SK-N-SH (cell line): ENCODE measurements at regions not wholly inside any gene's neighbourhood (a gene's known extent, or its start where the extent isn't known, plus 50 kb on each side); places are given as distances from the start of the nearest gene placed in this dataset.

Experiments used
- CTCF ChIA-PET: fragments of 300-600, 350-600 bp; formaldehyde crosslinking; extraction: SDS; loops from one replicate; lab custom pipeline; 2021; lab: Yijun Ruan, JAX
- POLR2A ChIA-PET: fragments of 350-600 bp; sonication (Branson Sonifier 250); formaldehyde crosslinking; extraction: SDS; loops from one replicate; lab custom pipeline; 2020; ENCODE audit warnings: antibody characterized with exemption, inconsistent platforms; lab: Yijun Ruan, JAX
- DNase-seq: peaks from one replicate; pipeline ENCODE4 v3.0.0; 2012
- H2AFZ ChIP-seq: fragments of 200-600 bp; sonication (generic); 2 replicates; pipeline ENCODE4 v1.8.1; 2016; ENCODE audit warnings: antibody characterized with exemption, mild to moderate bottlenecking, low read depth
- H3F3A ChIP-seq: fragments of 200-600 bp; sonication (generic); replicated peaks from 2 replicates; pipeline ENCODE3; 2016; ENCODE audit warnings: antibody characterized with exemption, mild to moderate bottlenecking; ENCODE audit not compliant: insufficient read depth
- H3K27ac ChIP-seq, 2 experiments: fragments of 200-500 bp in 1 of 2; fragments of 200-600 bp in 1 of 2; sonication (Bioruptor generic) in 1 of 2; sonication (generic), shearing (Covaris generic) in 1 of 2; 2 replicates each; pipeline versions ENCODE4 v1.5.1 to v1.6.1; 2014 to 2016; ENCODE audit warnings: low read depth in 2 of 2, inconsistent platforms in 1 of 2, low read length in 1 of 2, mild to moderate bottlenecking in 1 of 2, mixed read lengths in 1 of 2
- H3K27me3 ChIP-seq: fragments of 200-600 bp; sonication (generic), shearing (Covaris generic); 2 replicates; pipeline ENCODE4 v1.6.1; 2016; ENCODE audit warnings: mixed run types; ENCODE audit not compliant: insufficient read depth
- H3K36me3 ChIP-seq, 2 experiments: fragments of 200-500 bp in 1 of 2; fragments of 200-600 bp in 1 of 2; sonication (Bioruptor generic) in 1 of 2; sonication (generic) in 1 of 2; replicated peaks in 1 of 2; 2 replicates each; pipeline versions ENCODE3 to v1.5.1; 2014 to 2016; ENCODE audit warnings: low read length in 1 of 2, mild to moderate bottlenecking in 1 of 2; ENCODE audit not compliant: insufficient read depth in 2 of 2, control insufficient read depth in 1 of 2
- H3K4me1 ChIP-seq, 2 experiments: fragments of 200-500 bp in 1 of 2; fragments of 200-600 bp in 1 of 2; sonication (Bioruptor generic) in 1 of 2; sonication (generic), shearing (Covaris generic) in 1 of 2; 2 replicates each; pipeline versions ENCODE4 v1.5.1 to v1.6.1; 2014 to 2016; ENCODE audit warnings: low read depth in 1 of 2, low read length in 1 of 2, mixed run types in 1 of 2; ENCODE audit not compliant: insufficient read depth in 2 of 2, control insufficient read depth in 1 of 2
- H3K4me2 ChIP-seq: fragments of 200-600 bp; sonication (generic), shearing (Covaris generic); 2 replicates; pipeline ENCODE4 v1.6.1; 2017; ENCODE audit warnings: mixed run types
- H3K4me3 ChIP-seq, 2 experiments: fragments of 200-500 bp in 1 of 2; fragments of 200-600 bp in 1 of 2; sonication (Bioruptor generic) in 1 of 2; sonication (generic), shearing (Covaris generic) in 1 of 2; 2 replicates each; pipeline versions ENCODE4 v1.5.1 to v1.8.1; 2014 to 2016; ENCODE audit warnings: low read depth in 2 of 2, inconsistent platforms in 1 of 2, low read length in 1 of 2, mild to moderate bottlenecking in 1 of 2, mixed read lengths in 1 of 2, moderate library complexity in 1 of 2
- H3K79me2 ChIP-seq: fragments of 200-600 bp; sonication (generic); 2 replicates; pipeline ENCODE4 v1.8.1; 2017; ENCODE audit warnings: mild to moderate bottlenecking; ENCODE audit not compliant: insufficient read depth
- H3K9ac ChIP-seq: fragments of 200-600 bp; sonication (generic); 2 replicates; pipeline ENCODE4 v1.6.1; 2017; ENCODE audit warnings: mixed run types
- H3K9me2 ChIP-seq: fragments of 200-600 bp; sonication (generic); 2 replicates; pipeline ENCODE4 v1.6.1; 2017; ENCODE audit warnings: mixed run types
- H3K9me3 ChIP-seq: fragments of 200-600 bp; sonication (generic); 2 replicates; pipeline ENCODE4 v1.6.1; 2017; ENCODE audit warnings: mixed run types, mild to moderate bottlenecking, moderate library complexity
- H4K20me1 ChIP-seq: fragments of 200-600 bp; sonication (generic); 2 replicates; pipeline ENCODE4 v1.6.1; 2017; ENCODE audit warnings: mild to moderate bottlenecking, mixed run types; ENCODE audit not compliant: insufficient read depth
- CHD2 ChIP-seq: fragments of 150-350 bp; IDR thresholded peaks from 2 replicates; pipeline ENCODE4 v1.6.1; 2018; ENCODE audit warnings: low read length; ENCODE audit not compliant: partially characterized antibody
- ELF1 ChIP-seq: IDR thresholded peaks from 2 replicates; pipeline ENCODE4 v1.4.0; 2012
- FOSL2 ChIP-seq: IDR thresholded peaks from 2 replicates; pipeline ENCODE4 v1.4.0; 2012; ENCODE audit warnings: low read depth, mild to moderate bottlenecking, moderate library complexity, borderline replicate concordance
- FOXJ3 ChIP-seq: sonication (generic); formaldehyde crosslinking; IDR thresholded peaks from 2 replicates; pipeline ENCODE4 v1.5.1; 2020; ENCODE audit warnings: mild to moderate bottlenecking, missing genetic modification reagents
- GATA2 ChIP-seq: sonication (generic); formaldehyde crosslinking; IDR thresholded peaks from 2 replicates; pipeline ENCODE4 v1.5.0; 2020; ENCODE audit warnings: mild to moderate bottlenecking, missing genetic modification reagents
- JUND ChIP-seq: IDR thresholded peaks from 2 replicates; pipeline ENCODE4 v1.4.0; 2012
- MEF2A ChIP-seq: IDR thresholded peaks from 2 replicates; pipeline ENCODE4 v1.4.0; 2012; ENCODE audit warnings: low read depth, borderline replicate concordance
- PBX3 ChIP-seq: IDR thresholded peaks from 2 replicates; pipeline ENCODE4; 2012
- REST ChIP-seq: IDR thresholded peaks from 2 replicates; pipeline ENCODE4 v1.6.1; 2012; ENCODE audit warnings: mild to moderate bottlenecking, low read depth, low read length, moderate library complexity
- SMC3 ChIP-seq: IDR thresholded peaks from 2 replicates; pipeline ENCODE4 v1.6.1; 2012; ENCODE audit warnings: low read depth, low read length, improper control_type of control experiment
- TAF1 ChIP-seq: IDR thresholded peaks from 2 replicates; pipeline ENCODE4 v1.6.1; 2012; ENCODE audit warnings: low read depth, mild to moderate bottlenecking, low read length, moderate library complexity, borderline replicate concordance
- TCF12 ChIP-seq: IDR thresholded peaks from 2 replicates; pipeline ENCODE4 v1.4.0; 2012
- USF2 ChIP-seq: fragments of 150-350 bp; IDR thresholded peaks from 2 replicates; pipeline ENCODE4 v1.6.1; 2017; ENCODE audit warnings: antibody characterized with exemption, low read length, low read depth, borderline replicate concordance
- ZBTB33 ChIP-seq: IDR thresholded peaks from 2 replicates; pipeline ENCODE4 v1.4.0; 2012; ENCODE audit warnings: low read depth, borderline replicate concordance
- WGBS: methylation state at CpG from one replicate; pipeline ENCODE4 v1.1.6; 2017; ENCODE audit warnings: low lambda C conversion rate; 5-methylcytosine and 5-hydroxymethylcytosine counted together

GRCh38 chr15:61480295-61480694 is 251.2 kb upstream of the RORA start:
- H3F3A ChIP-seq = no peaks in the 10 kb centered on the region
- DNase-seq = no peak
- H3K36me3 ChIP-seq = no peaks in the 10 kb centered on the region
- no peak overlapping the region for H3K9ac ChIP-seq
- H3K79me2 ChIP-seq = no peaks in the 10 kb centered on the region
- H3K9me3 ChIP-seq = no peaks in the 10 kb centered on the region
- H3K27me3 ChIP-seq = no peaks in the 10 kb centered on the region
- no peak overlapping the region for H3K4me2 ChIP-seq
- POLR2A ChIA-PET = no interaction called here
- H3K9me2 ChIP-seq = no peaks in the 10 kb centered on the region
- H3K27ac ChIP-seq = no peak overlapping the region
- 71% methylated on average over 5 of the region's 5 CpGs for WGBS
- no peaks in the 10 kb centered on the region for H3K4me1 ChIP-seq
- no peak overlapping the region for H2AFZ ChIP-seq
- TF ChIP-seq CHD2 (no peak), ELF1 (no peak), FOXJ3 (CRISPR knock-in tag) (no peak), REST (no peak), MEF2A (no peak), SMC3 (no peak), TCF12 (no peak), GATA2 (CRISPR knock-in tag) (no peak), TAF1 (no peak), USF2 (no peak), ZBTB33 (no peak)
- H4K20me1 ChIP-seq = no peaks in the 10 kb centered on the region
- CTCF ChIA-PET = interaction anchor here (1.1 kb wide), 1 partner anchor 140 kb away, joined by 3 read pairs; no protein-coding TSS in a partner anchor
- no peak overlapping the region for H3K4me3 ChIP-seq

- no peak for DNase-seq
Measured at GRCh38 chr15:61479613-61480012, 250.5 kb upstream of the RORA start.

More at GRCh38 chr15:61479613-61480012, 250.5 kb upstream of the RORA start:
- peak; percentile 55 for TF ChIP-seq JUND
- peak; percentile 70; the same call in 1 of the 2 replicates for TF ChIP-seq FOSL2
- no peak for TF ChIP-seq MEF2A
- peak; percentile 47; the same call in 1 of the 2 replicates for TF ChIP-seq PBX3
- TF ChIP-seq, all 33 proteins: peak for 3
- Histone ChIP-seq H3K27me3 (no peaks in the 10 kb centered on the region), H4K20me1 (no peaks in the 10 kb centered on the region), H3K9me3 (no peaks in the 10 kb centered on the region), H3K27ac (no peak overlapping the region), H3K4me2 (no peak overlapping the region; the same call in 1 of the 2 replicates), H3K9ac (no peak overlapping the region), H3K79me2 (no peaks in the 10 kb centered on the region), H3K4me1 (no peaks in the 10 kb centered on the region), H3K36me3 (no peaks in the 10 kb centered on the region), H3F3A (no peaks in the 10 kb centered on the region), H3K9me2 (no peaks in the 10 kb centered on the region), H2AFZ (no peak overlapping the region), H3K4me3 (no peak overlapping the region)
- ChIA-PET POLR2A (no interaction called here), CTCF (no interaction called here)
- WGBS = 26% methylated on average over 2 of the region's 2 CpGs
